ENCODE measurements at regions not wholly inside any gene's neighbourhood (a gene's known extent, or its start where the extent isn't known, plus 50 kb on each side); places are given as distances from the start of the nearest gene placed in this dataset.
"Not testable (repeated sequence)": the region's sequence is repeated elsewhere in the genome, so short reads cannot be mapped to it uniquely, and the experiment has no call there.

DNA sequence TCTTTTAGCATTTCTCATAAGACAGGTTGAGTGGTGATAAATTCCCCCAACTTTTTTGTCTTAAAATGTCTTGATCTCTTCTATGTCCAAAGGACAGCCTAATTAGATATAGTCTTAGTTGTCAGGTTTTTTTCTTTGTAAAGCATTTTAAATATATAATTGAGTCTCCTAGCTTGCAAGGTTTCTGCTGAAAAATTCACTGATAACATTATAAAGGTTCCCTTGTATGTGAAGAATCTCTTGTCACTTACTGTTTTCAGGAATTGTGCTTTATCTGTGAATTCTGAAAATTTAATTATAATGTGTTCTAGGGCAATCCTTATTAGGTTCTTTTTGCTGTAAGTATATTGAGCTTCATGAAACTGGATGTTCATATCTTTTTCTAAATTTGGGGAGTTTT is 96.8 kb upstream of the ZNF92 start:
- Histone ChIP-seq H3K36me3 (ENCODE audit: control insufficient read depth, insufficient read depth, low read length) (no peaks in the 10 kb centered on the region), H3K27ac (ENCODE audit: low read length) (no peak overlapping the region), H3K27me3 (ENCODE audit: control insufficient read depth, insufficient read depth, low read length) (no peaks in the 10 kb centered on the region), H3K9me3 (ENCODE audit: control insufficient read depth, insufficient read depth, low read depth, low read length) (no peaks in the 10 kb centered on the region), H3K4me3 (ENCODE audit: low read depth in 2 of 2, low read length in 2 of 2) (no peak overlapping the region), H3K4me1 (ENCODE audit: control insufficient read depth, insufficient read depth, low read length) (no peaks in the 10 kb centered on the region)
- BruUV-seq (replicated peaks) = no TSS peak
- ATAC-seq (no peak), DNase-seq (ENCODE audit: low read depth, low spot score) (no peak)
- POLR2A ChIA-PET = interaction anchor here (0.7 kb wide), 1 partner anchor 34 kb away, joined by 3 read pairs; no protein-coding TSS in a partner anchor
- in situ Hi-C loops (cut with HindIII; ENCODE audit: low pct_unique_long_range_greater_than_20kb, low sequenced_read_pairs) = no loop called here
- TF ChIP-seq, protein P1, sequence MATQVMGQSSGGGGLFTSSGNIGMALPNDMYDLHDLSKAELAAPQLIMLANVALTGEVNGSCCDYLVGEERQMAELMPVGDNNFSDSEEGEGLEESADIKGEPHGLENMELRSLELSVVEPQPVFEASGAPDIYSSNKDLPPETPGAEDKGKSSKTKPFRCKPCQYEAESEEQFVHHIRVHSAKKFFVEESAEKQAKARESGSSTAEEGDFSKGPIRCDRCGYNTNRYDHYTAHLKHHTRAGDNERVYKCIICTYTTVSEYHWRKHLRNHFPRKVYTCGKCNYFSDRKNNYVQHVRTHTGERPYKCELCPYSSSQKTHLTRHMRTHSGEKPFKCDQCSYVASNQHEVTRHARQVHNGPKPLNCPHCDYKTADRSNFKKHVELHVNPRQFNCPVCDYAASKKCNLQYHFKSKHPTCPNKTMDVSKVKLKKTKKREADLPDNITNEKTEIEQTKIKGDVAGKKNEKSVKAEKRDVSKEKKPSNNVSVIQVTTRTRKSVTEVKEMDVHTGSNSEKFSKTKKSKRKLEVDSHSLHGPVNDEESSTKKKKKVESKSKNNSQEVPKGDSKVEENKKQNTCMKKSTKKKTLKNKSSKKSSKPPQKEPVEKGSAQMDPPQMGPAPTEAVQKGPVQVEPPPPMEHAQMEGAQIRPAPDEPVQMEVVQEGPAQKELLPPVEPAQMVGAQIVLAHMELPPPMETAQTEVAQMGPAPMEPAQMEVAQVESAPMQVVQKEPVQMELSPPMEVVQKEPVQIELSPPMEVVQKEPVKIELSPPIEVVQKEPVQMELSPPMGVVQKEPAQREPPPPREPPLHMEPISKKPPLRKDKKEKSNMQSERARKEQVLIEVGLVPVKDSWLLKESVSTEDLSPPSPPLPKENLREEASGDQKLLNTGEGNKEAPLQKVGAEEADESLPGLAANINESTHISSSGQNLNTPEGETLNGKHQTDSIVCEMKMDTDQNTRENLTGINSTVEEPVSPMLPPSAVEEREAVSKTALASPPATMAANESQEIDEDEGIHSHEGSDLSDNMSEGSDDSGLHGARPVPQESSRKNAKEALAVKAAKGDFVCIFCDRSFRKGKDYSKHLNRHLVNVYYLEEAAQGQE (IDR thresholded peaks at IDR 0.05; ENCODE audit: insufficient read depth in 1 of 2, low read depth in 2 of 2, low read length in 1 of 2) = no peak
- TF ChIP-seq POLR2AphosphoS5 (IDR thresholded peaks at IDR 0.05; ENCODE audit: low read depth, low read length) = no peak
- no peak for TF ChIP-seq SIN3A (IDR thresholded peaks at IDR 0.05; ENCODE audit: borderline replicate concordance, insufficient read depth, low read depth, low read length)
- TF ChIP-seq, protein P2, sequence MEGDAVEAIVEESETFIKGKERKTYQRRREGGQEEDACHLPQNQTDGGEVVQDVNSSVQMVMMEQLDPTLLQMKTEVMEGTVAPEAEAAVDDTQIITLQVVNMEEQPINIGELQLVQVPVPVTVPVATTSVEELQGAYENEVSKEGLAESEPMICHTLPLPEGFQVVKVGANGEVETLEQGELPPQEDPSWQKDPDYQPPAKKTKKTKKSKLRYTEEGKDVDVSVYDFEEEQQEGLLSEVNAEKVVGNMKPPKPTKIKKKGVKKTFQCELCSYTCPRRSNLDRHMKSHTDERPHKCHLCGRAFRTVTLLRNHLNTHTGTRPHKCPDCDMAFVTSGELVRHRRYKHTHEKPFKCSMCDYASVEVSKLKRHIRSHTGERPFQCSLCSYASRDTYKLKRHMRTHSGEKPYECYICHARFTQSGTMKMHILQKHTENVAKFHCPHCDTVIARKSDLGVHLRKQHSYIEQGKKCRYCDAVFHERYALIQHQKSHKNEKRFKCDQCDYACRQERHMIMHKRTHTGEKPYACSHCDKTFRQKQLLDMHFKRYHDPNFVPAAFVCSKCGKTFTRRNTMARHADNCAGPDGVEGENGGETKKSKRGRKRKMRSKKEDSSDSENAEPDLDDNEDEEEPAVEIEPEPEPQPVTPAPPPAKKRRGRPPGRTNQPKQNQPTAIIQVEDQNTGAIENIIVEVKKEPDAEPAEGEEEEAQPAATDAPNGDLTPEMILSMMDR (IDR thresholded peaks at IDR 0.05) = no peak
- intact Hi-C loops (cut with micrococcal nuclease; ENCODE audit: unreplicated experiment) = no loop called here
- CTCF ChIA-PET = no interaction called here

DNA sequence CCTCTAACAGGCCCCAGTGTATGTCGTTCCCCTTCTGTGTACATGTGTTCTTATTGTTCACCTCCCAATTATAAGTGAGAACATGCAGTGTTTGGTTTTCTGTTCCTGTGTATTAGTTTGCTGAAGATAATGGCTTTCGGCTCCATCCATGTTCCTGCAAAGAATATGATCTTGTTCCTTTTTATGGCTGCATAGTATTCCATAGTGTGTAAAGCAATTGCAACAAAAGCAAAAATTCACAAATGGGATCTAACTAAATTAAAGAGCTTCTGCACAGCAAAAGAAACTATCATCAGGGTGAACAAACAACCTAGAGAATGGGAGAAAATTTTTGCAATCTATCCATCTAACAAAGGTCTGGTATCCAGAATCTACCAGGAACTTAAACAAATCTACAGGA is 102.2 kb upstream of the ZNF92 start:
- H3K4me3 ChIP-seq (ENCODE audit: low read depth in 2 of 2, low read length in 2 of 2); H3K4me1 ChIP-seq (ENCODE audit: control insufficient read depth, insufficient read depth, low read length); POLR2A ChIA-PET; BruUV-seq (replicated peaks); ATAC-seq; DNase-seq (ENCODE audit: low read depth, low spot score); H3K27ac ChIP-seq (ENCODE audit: low read length); H3K27me3 ChIP-seq (ENCODE audit: control insufficient read depth, insufficient read depth, low read length); CTCF ChIA-PET; H3K36me3 ChIP-seq (ENCODE audit: control insufficient read depth, insufficient read depth, low read length); in situ Hi-C loops (cut with HindIII; ENCODE audit: low pct_unique_long_range_greater_than_20kb, low sequenced_read_pairs); intact Hi-C loops (cut with micrococcal nuclease; ENCODE audit: unreplicated experiment); H3K9me3 ChIP-seq (ENCODE audit: control insufficient read depth, insufficient read depth, low read depth, low read length): not testable (repeated sequence)

DNA sequence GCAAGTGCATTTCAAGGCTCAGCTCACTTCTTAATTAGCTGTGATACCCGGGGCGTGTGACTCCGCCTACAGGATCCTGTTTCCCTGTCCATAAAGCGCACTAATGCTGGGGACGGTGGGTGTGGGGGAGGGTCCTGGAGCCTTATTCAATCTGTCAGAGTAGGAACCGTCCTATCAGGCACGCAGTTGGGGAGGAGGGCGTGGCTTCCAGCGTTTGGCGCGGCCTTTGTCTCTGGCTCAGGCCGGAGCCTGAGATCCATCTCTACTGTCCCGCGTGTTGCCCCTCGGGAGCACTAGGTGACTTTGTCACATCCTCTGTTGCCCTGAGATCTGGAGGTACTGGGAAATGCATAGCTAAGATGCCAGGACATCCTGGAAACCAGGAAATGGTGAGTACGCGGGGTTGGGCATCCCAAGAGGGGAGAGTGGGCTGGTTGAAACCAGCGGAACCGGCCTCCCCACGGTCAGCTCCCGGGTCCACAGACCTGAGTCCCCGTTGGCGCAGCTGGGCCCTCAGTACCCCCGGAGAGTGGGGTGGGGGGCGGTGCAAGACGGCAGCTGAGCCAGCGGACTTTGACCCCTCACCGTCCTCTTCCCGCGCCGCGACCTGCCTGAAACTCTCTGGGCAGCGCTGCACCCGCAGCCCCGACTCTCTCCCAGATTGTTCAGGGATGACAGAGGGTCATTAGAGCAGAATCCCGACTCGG is 104.4 kb upstream of the ZNF92 start:
- DNase-seq (ENCODE audit: low read depth, low spot score) = no peak
- peak; percentile 97 for ATAC-seq
- peak overlapping the region; percentile 57 to 69 for H3K4me3 ChIP-seq (ENCODE audit: low read depth in 2 of 2, low read length in 2 of 2)
- H3K27me3 ChIP-seq (ENCODE audit: control insufficient read depth, insufficient read depth, low read length) = peaks cover 4% of the 10 kb centered on the region; the same call in 1 of the 2 replicates
- BruUV-seq (replicated peaks) = no TSS peak
- ChIA-PET CTCF (interaction anchor here (0.7 kb wide), 1 partner anchor 53 kb away, joined by 3 read pairs; no protein-coding TSS in a partner anchor), POLR2A (no interaction called here)
- H3K36me3 ChIP-seq (ENCODE audit: control insufficient read depth, insufficient read depth, low read length) = no peaks in the 10 kb centered on the region
- H3K9me3 ChIP-seq (ENCODE audit: control insufficient read depth, insufficient read depth, low read depth, low read length) = no peaks in the 10 kb centered on the region
- H3K4me1 ChIP-seq (ENCODE audit: control insufficient read depth, insufficient read depth, low read length) = no peaks in the 10 kb centered on the region
- in situ Hi-C loops (cut with HindIII; ENCODE audit: low pct_unique_long_range_greater_than_20kb, low sequenced_read_pairs) = no loop called here
- no peak overlapping the region for H3K27ac ChIP-seq (ENCODE audit: low read length)
- no peak for TF ChIP-seq SIN3A (IDR thresholded peaks at IDR 0.05; ENCODE audit: borderline replicate concordance, insufficient read depth, low read depth, low read length)
- TF ChIP-seq, protein P2 (IDR thresholded peaks at IDR 0.05) = no peak
- TF ChIP-seq POLR2AphosphoS5 (IDR thresholded peaks at IDR 0.05; ENCODE audit: low read depth, low read length) = no peak
- no peak for TF ChIP-seq TCF7L2 (IDR thresholded peaks at IDR 0.05; ENCODE audit: low read depth, low read length)
- TF ChIP-seq, protein P1 (IDR thresholded peaks at IDR 0.05; ENCODE audit: insufficient read depth in 1 of 2, low read depth in 2 of 2, low read length in 1 of 2) = no peak
- intact Hi-C loops (cut with micrococcal nuclease; ENCODE audit: unreplicated experiment) = no loop called here
